ENCODE measurements at regions not wholly inside any gene's neighbourhood (a gene's known extent, or its start where the extent isn't known, plus 50 kb on each side); places are given as distances from the start of the nearest gene placed in this dataset.
A peak's percentile ranks its signal among the peaks of the same experiment; 100 is the strongest.

- DNase-seq (ENCODE audit: low read depth in 1 of 2, low spot score in 1 of 2) = peak in 1 of 2 experiments; percentile 20
- in situ Hi-C loops (cut with HindIII; ENCODE audit: low pct_unique_long_range_greater_than_20kb, low sequenced_read_pairs) = no loop called here
- no peak for TF ChIP-seq JUND (IDR thresholded peaks at IDR 0.05; ENCODE audit: low read depth)
Observed at GRCh38 chr13:39224671-39225240, 186.5 kb downstream of the NHLRC3 start.

GRCh38 chr13:39225860-39226259, 187.6 kb downstream of the NHLRC3 start:
- no peak for DNase-seq (ENCODE audit: low read depth in 1 of 2, low spot score in 1 of 2)
- in situ Hi-C loops (cut with HindIII; ENCODE audit: low pct_unique_long_range_greater_than_20kb, low sequenced_read_pairs) = no loop called here
- no peak for TF ChIP-seq JUND (IDR thresholded peaks at IDR 0.05; ENCODE audit: low read depth)

- in situ Hi-C loops (cut with HindIII; ENCODE audit: low pct_unique_long_range_greater_than_20kb, low sequenced_read_pairs) = no loop called here
- no peak for TF ChIP-seq JUND (IDR thresholded peaks at IDR 0.05; ENCODE audit: low read depth)
- DNase-seq (ENCODE audit: low read depth in 1 of 2, low spot score in 1 of 2) = no peak
Observed at GRCh38 chr13:39226359-39226758, 188.1 kb downstream of the NHLRC3 start.

- DNase-seq (ENCODE audit: low read depth in 1 of 2, low spot score in 1 of 2) = no peak
- TF ChIP-seq JUND (IDR thresholded peaks at IDR 0.05; ENCODE audit: low read depth) = no peak
- in situ Hi-C loops (cut with HindIII; ENCODE audit: low pct_unique_long_range_greater_than_20kb, low sequenced_read_pairs) = no loop called here
Observed at GRCh38 chr13:39232401-39232980, 194.2 kb downstream of the NHLRC3 start.

GRCh38 chr13:39232999-39233398, 194.7 kb downstream of the NHLRC3 start:
- in situ Hi-C loops (cut with HindIII; ENCODE audit: low pct_unique_long_range_greater_than_20kb, low sequenced_read_pairs) = no loop called here
- DNase-seq (ENCODE audit: low read depth in 1 of 2, low spot score in 1 of 2) = no peak
- TF ChIP-seq JUND (IDR thresholded peaks at IDR 0.05; ENCODE audit: low read depth) = no peak

GRCh38 chr13:39233519-39233918, 195.3 kb downstream of the NHLRC3 start:
- no peak for DNase-seq (ENCODE audit: low read depth in 1 of 2, low spot score in 1 of 2)
- TF ChIP-seq JUND (IDR thresholded peaks at IDR 0.05; ENCODE audit: low read depth) = no peak
- in situ Hi-C loops (cut with HindIII; ENCODE audit: low pct_unique_long_range_greater_than_20kb, low sequenced_read_pairs) = no loop called here

- no peak for DNase-seq (ENCODE audit: low read depth in 1 of 2, low spot score in 1 of 2)
- TF ChIP-seq JUND (IDR thresholded peaks at IDR 0.05; ENCODE audit: low read depth) = no peak
- in situ Hi-C loops (cut with HindIII; ENCODE audit: low pct_unique_long_range_greater_than_20kb, low sequenced_read_pairs) = no loop called here
Observed at GRCh38 chr13:39244561-39245230, 206.4 kb downstream of the NHLRC3 start.

- no peak for TF ChIP-seq JUND (IDR thresholded peaks at IDR 0.05; ENCODE audit: low read depth)
- in situ Hi-C loops (cut with HindIII; ENCODE audit: low pct_unique_long_range_greater_than_20kb, low sequenced_read_pairs) = no loop called here
- DNase-seq (ENCODE audit: low read depth in 1 of 2, low spot score in 1 of 2) = no peak
Observed at GRCh38 chr13:39245688-39246087, 207.4 kb downstream of the NHLRC3 start.

- DNase-seq (ENCODE audit: low read depth in 1 of 2, low spot score in 1 of 2) = no peak
- TF ChIP-seq JUND (IDR thresholded peaks at IDR 0.05; ENCODE audit: low read depth) = no peak
- in situ Hi-C loops (cut with HindIII; ENCODE audit: low pct_unique_long_range_greater_than_20kb, low sequenced_read_pairs) = no loop called here
Observed at GRCh38 chr13:39249982-39250381, 211.7 kb downstream of the NHLRC3 start.

- in situ Hi-C loops (cut with HindIII; ENCODE audit: low pct_unique_long_range_greater_than_20kb, low sequenced_read_pairs) = no loop called here
- TF ChIP-seq JUND (IDR thresholded peaks at IDR 0.05; ENCODE audit: low read depth) = no peak
- DNase-seq (ENCODE audit: low read depth in 1 of 2, low spot score in 1 of 2) = no peak
Observed at GRCh38 chr13:39250440-39250839, 212.2 kb downstream of the NHLRC3 start.

- no peak for TF ChIP-seq JUND (IDR thresholded peaks at IDR 0.05; ENCODE audit: low read depth)
- no peak for DNase-seq (ENCODE audit: low read depth in 1 of 2, low spot score in 1 of 2)
- in situ Hi-C loops (cut with HindIII; ENCODE audit: low pct_unique_long_range_greater_than_20kb, low sequenced_read_pairs) = no loop called here
Observed at GRCh38 chr13:39251340-39251739, 213.1 kb downstream of the NHLRC3 start.

GRCh38 chr13:39253774-39254173, 215.5 kb downstream of the NHLRC3 start:
- in situ Hi-C loops (cut with HindIII; ENCODE audit: low pct_unique_long_range_greater_than_20kb, low sequenced_read_pairs) = no loop called here
- no peak for TF ChIP-seq JUND (IDR thresholded peaks at IDR 0.05; ENCODE audit: low read depth)
- no peak for DNase-seq (ENCODE audit: low read depth in 1 of 2, low spot score in 1 of 2)

- TF ChIP-seq JUND (IDR thresholded peaks at IDR 0.05; ENCODE audit: low read depth) = no peak
- no peak for DNase-seq (ENCODE audit: low read depth in 1 of 2, low spot score in 1 of 2)
- in situ Hi-C loops (cut with HindIII; ENCODE audit: low pct_unique_long_range_greater_than_20kb, low sequenced_read_pairs) = no loop called here
Observed at GRCh38 chr13:39254601-39255000, 216.3 kb downstream of the NHLRC3 start.

Data from T47D (cell line).